Ishikawa (cell line): ENCODE measurements at regions not wholly inside any gene's neighbourhood (a gene's known extent, or its start where the extent isn't known, plus 50 kb on each side); places are given as distances from the start of the nearest gene placed in this dataset.

Source experiments
- RAD21 ChIP-seq: IDR thresholded peaks from 2 replicates; pipeline ENCODE4 v1.6.1; 2012; ENCODE audit warnings: low read depth
- TAF1 ChIP-seq: IDR thresholded peaks from 2 replicates; pipeline ENCODE4 v1.6.1; 2012; ENCODE audit warnings: low read depth, mild to moderate bottlenecking

DNA sequence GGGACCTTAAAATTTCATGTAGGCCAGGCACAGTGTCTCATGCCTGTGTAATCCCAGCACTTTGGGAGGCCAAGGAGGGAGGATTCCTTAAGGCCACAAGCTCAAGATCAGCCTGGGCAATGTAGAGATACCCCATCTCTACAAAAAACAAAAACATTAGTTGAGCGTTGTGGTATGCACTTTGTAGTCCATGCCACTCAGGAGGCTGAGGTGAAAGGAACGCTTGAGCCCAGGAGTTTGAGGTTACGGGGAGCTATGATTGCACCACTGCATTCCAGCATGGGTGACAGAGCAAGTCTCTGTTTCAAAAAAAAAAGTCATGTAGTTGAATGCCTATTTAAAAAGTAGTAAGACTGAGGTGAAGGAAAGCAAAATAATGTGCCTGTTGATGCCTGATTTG lies 83.5 kb downstream of the TTC6 start:
- TF ChIP-seq RAD21 (no peak), TAF1 (no peak)
